T-helper 1 cell treated with Interleukin-12 subunit alpha and Interleukin-12 subunit beta and Interleukin-4 antibody, amounts not matched to agents 30 μg/mL and 1 μg/mL, for 36 hours (primary cell): ENCODE measurements at regions not wholly inside any gene's neighbourhood (a gene's known extent, or its start where the extent isn't known, plus 50 kb on each side); places are given as distances from the start of the nearest gene placed in this dataset.

Source experiments
- H3K27ac Mint-ChIP-seq: one replicate; pipeline ENCODE4 v1.8.0; 2021; ENCODE audit warnings: mild to moderate bottlenecking, mixed read lengths
- H3K27me3 Mint-ChIP-seq: one replicate; pipeline ENCODE4 v1.8.0; 2021; ENCODE audit warnings: low read depth, mixed read lengths
- H3K36me3 Mint-ChIP-seq: one replicate; pipeline ENCODE4 v1.8.0; 2021; ENCODE audit warnings: low read depth, mixed read lengths
- H3K4me1 Mint-ChIP-seq: one replicate; pipeline ENCODE4 v1.8.0; 2021; ENCODE audit warnings: low read depth, mixed read lengths
- H3K4me3 Mint-ChIP-seq: one replicate; pipeline ENCODE4 v1.8.0; 2021; ENCODE audit warnings: mild to moderate bottlenecking, moderate library complexity, mixed read lengths
- H3K9me3 Mint-ChIP-seq: one replicate; pipeline ENCODE4 v1.8.0; 2021; ENCODE audit warnings: mixed read lengths

DNA sequence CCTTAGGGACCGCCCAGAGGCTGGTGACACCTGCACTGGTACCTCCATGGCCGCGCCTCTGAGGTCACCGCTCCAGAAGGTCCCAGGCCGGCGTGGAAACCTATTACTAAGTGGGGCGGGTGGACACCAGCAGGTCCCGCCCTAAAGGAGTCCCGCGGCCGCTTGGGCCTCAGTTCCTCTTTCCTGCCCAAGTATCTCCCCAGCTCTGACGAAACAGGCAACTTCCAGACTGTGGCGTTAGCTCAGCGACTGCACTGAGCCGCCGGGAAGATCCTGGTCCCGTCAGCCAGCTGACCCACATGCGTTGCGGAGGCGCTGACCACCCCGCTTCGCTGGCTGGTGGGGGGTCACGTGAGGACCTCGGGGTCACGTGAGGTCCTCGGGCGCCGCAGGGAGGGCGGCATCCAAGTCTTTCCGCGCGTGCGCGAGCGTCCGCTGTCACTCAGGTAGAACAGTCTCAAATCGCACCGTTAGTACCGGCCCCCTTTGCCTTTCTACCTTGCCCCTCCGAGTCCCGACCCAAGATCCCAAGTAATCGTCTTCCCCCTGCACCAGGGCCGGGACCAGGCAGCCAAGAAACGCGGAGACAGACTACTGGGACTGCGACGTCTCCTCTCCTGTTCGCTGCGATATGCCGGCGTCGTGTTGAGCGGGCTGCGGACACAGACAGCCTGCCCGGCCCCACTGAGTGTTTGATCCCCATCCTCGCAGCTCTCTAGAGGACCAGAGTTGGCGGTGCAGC is 53.7 kb upstream of the KDM4C start:
- H3K4me1 Mint-ChIP-seq: peaks cover 14% of the 10 kb centered on the region
- peaks cover 4% of the 10 kb centered on the region for H3K9me3 Mint-ChIP-seq
- peaks cover 4% of the 10 kb centered on the region for H3K27me3 Mint-ChIP-seq
- peaks cover 2% of the 10 kb centered on the region for H3K36me3 Mint-ChIP-seq
- peak overlapping the region; percentile 91 for H3K27ac Mint-ChIP-seq
- H3K4me3 Mint-ChIP-seq: peak overlapping the region; percentile 90

- Mint-ChIP-seq H3K27ac (peak overlapping the region; percentile 62), H3K36me3 (peaks cover 2% of the 10 kb centered on the region), H3K9me3 (no peaks in the 10 kb centered on the region), H3K4me3 (peak overlapping the region; percentile 90), H3K27me3 (peaks cover 4% of the 10 kb centered on the region), H3K4me1 (peaks cover 14% of the 10 kb centered on the region)
Observed at GRCh38 chr9:6702707-6703106, 55.1 kb upstream of the KDM4C start.

DNA sequence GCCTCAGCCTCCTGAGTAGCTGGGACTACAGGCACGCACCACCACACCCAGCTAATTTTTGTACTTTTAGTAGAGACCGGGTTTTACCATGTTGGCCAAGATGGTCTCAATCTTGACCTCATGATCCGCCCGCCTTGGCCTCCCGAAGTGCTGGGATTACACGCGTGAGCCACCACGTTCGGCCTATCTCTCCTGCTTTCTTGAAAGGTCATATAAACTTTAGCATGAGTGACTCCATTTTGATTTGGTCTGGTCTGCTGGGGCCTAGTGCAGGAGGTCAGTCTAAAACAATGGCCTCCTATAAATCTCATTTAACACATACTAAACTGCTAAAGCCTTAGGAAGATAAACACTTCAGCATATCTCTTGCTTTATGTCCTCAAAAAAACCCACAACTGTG is 50.6 kb upstream of the GLDC start:
- Mint-ChIP-seq H3K27ac (no peak overlapping the region), H3K27me3 (peaks cover 4% of the 10 kb centered on the region), H3K4me1 (no peaks in the 10 kb centered on the region), H3K36me3 (no peaks in the 10 kb centered on the region), H3K4me3 (no peak overlapping the region), H3K9me3 (no peaks in the 10 kb centered on the region)

- H3K27me3 Mint-ChIP-seq: peaks cover 4% of the 10 kb centered on the region
- H3K27ac Mint-ChIP-seq: no peak overlapping the region
- H3K9me3 Mint-ChIP-seq: no peaks in the 10 kb centered on the region
- no peaks in the 10 kb centered on the region for H3K36me3 Mint-ChIP-seq
- no peaks in the 10 kb centered on the region for H3K4me1 Mint-ChIP-seq
- H3K4me3 Mint-ChIP-seq: no peak overlapping the region
Observed at GRCh38 chr9:6695121-6695814, 49.7 kb upstream of the GLDC start.
